Adrenal gland (tissue), 5 donors: ENCODE measurements at regions not wholly inside any gene's neighbourhood (a gene's known extent, or its start where the extent isn't known, plus 50 kb on each side); places are given as distances from the start of the nearest gene placed in this dataset.

Experiments
- CTCF ChIP-seq, 6 experiments: fragments of 450-650 bp in 4 of 6; fragments of 200-600 bp in 2 of 6; sonication (generic) in 1 of 6; IDR thresholded peaks; 1 replicate in 5 of 6; 2 replicates in 1 of 6; pipeline versions ENCODE4 v1.5.1 to v1.8.0; 2016 to 2021; ENCODE audit warnings: antibody characterized with exemption in 6 of 6, mild to moderate bottlenecking in 2 of 6, moderate library complexity in 1 of 6
- POLR2A ChIP-seq, 2 donors: fragments of 450-650 bp; IDR thresholded peaks; one replicate each; pipeline ENCODE4 v1.6.1; 2017; ENCODE audit warnings: antibody characterized with exemption in 2 of 2, mild to moderate bottlenecking in 2 of 2, moderate library complexity in 1 of 2
- donor health status: DM: no; HTN: no; CAD: no.

- no peak for TF ChIP-seq CTCF (IDR thresholded peaks at IDR 0.05)
- TF ChIP-seq POLR2A (IDR thresholded peaks at IDR 0.05), result no peak
Observed at GRCh38 chr13:76091076-76091475, 454.9 kb downstream of the LMO7 start.
